GM18867 (cell line): ENCODE measurements at regions not wholly inside any gene's neighbourhood (a gene's known extent, or its start where the extent isn't known, plus 50 kb on each side); places are given as distances from the start of the nearest gene placed in this dataset.

Experiments
- ATAC-seq: cut with Tn5 transposase; IDR thresholded peaks from one replicate; pipeline ENCODE4 v1.9.1; 2021; ENCODE audit warnings: mild to moderate bottlenecking, moderate library complexity; ENCODE audit not compliant: unreplicated experiment

DNA sequence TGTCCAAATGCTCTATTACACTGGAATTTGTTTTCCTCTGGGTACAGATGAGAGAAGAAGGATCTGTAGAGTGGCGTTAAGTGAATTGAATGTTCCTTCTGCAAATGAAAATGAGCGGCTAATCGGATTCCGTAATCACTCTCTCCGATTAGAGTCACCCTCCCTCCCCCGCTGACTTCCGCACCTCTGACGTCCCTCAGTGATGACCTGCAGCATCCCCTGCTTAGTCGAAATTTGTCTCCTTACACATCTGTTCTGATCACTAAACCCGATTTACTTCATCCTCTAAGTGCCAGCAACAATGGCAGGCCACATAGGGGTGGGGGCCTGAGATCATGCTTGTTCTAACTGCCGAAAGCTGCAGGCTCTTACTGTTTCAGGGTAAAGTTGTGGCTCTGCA is 378.7 kb downstream of the SEC16B start:
- no peak for ATAC-seq

DNA sequence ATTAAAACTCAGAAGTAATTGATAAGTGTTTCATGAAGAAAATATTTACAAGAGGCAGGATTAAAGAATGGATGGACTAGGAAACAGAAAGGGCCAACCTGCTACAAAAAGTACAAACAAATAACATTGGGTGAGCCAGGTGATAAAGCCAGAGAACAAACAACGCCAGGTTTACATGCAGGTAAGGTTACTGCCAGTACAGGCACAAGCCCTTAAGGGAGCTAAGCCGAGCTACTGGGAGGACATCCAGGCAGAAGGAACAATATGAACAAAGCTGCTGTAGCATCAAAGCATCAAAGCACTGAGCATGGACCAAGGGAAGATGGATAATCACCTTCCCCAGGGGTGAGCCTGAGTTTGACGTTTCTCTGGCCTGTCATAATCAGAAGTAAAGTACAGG is 380.7 kb downstream of the SEC16B start:
- no peak for ATAC-seq

DNA sequence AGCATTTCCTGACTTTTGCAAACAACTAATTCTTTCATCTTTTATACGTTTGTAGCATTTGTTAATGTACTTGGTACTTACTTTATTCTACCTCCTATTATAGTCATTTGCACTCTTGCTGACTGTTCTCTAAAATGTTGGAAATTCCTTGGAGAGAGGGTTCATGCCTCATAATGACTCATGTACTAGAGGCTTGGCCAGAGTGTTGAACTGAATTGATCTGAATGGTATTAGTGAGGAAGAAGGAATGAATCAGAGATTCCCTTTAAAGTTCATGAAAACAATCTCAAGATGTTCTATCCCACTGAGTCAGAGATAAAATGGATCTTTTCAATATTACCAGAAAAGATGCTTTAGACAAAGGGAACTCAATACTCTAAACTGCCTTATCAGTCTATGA is 383.4 kb downstream of the SEC16B start:
- no peak for ATAC-seq

DNA sequence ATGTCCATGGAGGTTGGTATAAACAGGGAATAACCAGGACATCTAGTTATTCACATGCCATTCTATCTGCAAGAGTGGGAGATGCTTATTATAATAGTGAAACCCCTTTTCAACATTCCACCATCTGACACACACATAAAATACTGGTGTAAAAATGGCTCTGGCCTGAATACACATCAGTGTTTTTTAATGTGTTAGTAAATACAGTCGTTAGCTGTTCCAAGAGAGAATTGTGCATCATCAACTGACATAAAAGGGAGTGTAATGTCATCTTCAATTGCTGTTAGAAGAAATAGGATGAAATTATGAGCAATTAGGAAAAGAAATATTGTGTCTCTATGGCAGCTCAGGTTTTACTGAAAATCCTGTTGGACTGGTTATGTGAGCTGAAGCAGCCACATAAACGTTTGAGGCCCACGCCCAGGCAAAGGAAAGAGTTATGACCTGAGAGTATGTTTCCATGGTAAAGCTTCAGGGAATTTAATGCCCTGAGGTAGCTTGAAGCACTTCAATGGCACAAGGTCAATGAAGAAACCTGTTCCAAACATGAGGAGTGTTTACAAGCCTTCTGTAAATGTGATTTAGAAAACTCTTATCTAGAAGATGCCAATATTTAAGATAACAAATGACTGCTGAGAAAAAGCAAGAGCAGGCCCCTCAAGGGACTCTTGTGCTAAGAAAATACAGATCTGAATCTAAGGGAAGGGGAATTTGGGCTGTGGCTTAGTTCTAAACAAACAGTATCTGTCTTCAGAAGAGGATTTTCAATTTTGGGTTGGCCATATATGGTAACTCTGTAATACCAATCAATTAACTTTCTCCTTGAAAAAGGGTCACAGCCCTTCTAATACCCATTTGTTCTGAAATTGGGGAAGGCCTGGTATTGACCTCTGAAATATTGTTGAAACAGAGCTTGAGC is 384.3 kb downstream of the SEC16B start:
- ATAC-seq = no peak

DNA sequence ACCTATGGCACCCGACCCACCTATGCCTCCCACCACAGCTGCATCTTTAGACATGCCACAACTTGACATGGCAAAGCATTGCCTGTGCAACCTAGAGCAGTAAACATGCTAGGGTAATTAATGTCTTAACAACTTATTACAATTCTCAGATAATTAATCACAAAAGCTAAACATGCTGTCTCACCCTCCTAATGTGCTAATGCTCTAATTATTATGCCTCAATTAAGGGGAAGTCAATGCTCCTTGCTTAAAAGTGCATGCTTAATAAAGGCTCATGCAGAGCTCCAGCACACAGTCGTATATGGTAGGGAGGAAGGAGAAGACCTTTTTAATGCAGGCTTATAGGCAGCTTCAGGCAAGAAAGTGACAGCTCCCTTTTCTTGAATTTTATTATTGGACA is 396.0 kb downstream of the SEC16B start:
- no peak for ATAC-seq

DNA sequence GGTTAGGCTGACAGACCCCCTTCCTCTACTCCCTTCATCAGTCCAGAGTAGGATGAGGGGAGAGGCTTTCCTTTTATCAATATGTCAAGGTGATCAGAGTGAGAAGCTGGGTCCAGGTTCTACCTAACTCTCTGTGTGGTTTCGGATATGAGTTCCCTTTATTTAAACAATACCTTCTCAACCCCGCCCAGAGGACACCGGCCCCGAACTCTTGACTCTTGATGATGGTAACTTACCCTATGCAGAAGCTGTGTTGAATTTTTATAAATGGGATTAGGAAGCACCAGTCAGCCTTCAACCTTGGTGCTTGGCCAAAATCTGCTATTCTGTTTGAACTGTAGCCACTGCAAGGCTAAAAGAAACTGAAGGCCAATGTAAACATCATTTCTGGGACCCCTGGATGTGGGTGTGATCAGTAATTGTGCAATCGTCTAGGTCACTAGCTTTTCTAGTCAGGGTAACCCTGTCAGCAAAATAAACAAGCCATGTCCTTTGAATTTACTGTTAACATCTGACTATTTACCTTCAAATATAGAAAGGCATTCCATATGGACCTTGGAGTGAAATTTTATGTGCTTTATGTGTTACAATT is 398.3 kb downstream of the SEC16B start:
- ATAC-seq = no peak

DNA sequence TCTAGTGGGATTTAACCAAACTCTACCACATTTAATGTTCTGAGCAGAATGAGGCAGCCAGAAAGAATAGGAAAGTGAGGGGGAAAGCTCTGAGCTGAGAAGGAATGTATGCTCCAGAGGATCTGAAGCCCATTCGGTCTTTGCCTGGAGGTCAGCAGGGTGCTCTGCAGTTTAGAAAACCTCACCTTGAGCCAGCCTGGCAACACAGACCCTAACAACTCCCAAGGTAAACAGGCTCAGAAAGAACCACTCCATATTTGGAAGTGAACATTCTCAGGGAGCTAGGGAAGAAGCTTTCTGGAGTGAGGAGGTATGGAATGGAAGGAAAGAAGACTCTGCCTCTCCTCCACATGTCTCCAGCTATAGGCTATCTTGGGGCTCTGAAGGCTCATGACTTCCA is 398.8 kb downstream of the SEC16B start:
- no peak for ATAC-seq

DNA sequence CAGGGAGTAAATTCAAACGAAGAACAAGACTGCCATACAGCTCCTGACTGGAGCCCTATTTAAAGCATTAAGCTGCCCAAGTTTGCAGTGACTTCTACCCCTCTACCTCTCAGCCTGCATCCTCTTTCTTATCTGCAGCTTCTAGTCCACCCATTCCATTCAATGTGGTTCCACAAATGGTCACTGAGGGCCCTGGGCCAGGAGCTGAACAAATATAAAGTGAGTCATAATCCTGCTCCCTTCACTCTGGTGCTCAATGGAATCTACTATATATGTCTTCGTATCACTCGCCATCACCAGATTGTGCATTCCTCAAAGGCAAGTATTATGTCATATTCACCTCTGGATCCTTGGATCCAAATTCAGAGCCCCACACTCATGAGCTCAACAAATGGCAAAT is 398.7 kb downstream of the BRINP2 start:
- ATAC-seq = no peak

DNA sequence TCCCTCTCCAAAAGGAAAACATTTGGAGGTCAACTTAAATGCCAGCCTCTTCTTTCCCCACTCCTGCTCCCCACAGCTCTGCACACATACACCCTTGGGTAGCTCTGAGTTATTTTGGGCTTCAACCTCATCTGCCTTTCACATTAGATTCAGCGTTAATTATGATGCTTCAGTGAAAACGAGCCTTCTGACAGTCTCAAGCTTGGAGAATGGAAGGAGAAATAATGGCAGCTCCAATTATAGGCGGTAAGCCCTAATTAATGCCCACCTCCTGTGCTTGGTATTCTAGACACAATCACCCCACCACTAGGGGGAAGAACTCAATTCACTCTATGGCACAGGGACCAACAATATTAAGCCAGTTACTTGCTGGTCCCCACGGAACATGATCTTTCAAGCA is 397.9 kb downstream of the BRINP2 start:
- no peak for ATAC-seq

DNA sequence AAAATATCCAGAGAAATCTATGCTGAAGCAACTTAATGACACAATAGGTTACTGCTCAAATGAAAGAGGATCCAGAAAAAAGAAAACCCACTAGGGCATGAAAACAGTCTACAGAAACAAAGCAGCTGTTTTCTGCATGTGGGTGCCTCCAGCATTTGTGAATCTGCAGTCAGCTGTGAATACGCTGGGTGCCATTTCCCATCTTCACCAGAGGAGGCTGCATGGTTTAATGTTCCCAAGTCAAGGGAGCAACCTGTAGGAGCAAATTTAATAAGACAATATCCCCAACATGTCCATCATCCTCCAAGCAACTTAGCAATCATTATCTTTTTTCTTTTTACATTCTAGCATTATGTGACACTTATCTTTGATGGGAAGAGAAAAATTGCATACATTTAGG is 396.6 kb downstream of the BRINP2 start:
- peak; percentile 69 for ATAC-seq

DNA sequence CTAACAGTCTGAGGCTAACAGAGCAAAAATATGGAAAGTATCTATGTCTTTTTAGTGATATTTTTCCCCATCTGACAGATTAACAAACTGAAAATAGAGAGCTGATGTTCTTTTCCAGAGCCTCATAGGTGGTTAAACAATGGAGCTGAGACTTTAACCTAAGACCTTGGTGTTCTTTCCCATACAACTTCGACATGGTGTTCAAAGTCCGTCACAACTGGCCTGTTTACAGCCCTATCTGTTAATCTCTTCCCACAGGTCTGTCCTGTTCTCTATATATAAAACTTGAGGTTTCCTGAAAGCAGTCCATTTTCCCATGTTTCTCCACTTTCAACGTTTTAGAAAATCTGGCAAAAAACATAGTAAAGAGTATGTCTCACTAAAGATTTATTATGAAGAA is 395.7 kb downstream of the BRINP2 start:
- ATAC-seq = no peak

DNA sequence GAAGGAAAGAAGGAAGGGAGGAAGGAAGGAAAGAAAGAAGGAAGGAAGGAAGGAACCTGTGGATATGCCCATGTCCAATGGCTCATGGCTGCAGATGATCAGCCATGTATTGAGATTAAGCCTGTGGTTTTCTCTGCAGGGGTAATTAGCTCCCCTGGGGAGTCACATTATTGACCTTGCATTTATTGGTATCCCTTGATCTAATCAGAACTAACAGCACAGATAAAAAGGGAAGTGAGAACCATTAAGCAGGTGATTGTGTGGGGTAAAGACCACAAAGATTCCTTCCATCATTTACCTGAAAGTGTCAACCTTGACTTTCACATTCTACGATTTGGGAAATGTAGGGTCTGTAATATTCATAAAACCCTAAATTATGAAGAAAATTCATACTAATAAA is 390.7 kb downstream of the BRINP2 start:
- ATAC-seq = peak; percentile 86

DNA sequence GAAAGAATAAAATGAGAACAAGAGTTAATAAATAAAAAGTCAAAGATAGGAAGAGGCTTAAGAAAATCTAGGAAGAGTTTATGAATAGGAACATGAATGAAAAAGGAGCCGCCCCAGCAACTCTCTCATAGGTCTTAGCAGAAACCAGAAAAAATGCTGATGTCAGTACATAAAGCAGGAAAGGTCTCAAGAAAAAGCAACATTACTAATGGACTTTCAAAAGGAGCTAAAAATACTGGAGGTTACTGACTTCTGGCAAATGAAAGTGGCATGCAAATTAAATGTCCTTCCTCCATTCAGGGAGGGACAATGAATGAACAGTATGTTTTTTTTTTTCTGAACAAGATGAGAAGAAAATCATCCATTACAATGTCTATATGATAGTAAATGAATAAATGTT is 387.6 kb downstream of the BRINP2 start:
- ATAC-seq = peak; percentile 66

DNA sequence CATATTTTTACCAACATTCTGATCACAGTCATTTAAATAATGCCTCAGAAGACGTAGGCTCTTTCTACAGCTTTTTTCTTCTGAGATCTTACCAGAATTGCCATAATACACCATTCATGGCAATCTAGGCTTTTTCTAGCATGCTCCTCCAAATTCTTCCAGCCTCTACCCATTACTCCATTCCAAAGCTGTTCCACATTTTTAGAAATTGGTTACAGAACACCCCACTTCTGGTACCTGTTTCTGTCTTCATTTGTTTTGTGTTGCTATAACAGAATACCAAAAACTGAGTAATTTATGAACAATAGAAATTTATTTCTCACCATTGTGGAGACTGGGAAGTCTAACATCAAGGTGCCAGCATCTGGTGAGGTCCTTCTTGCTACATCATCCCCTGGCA is 385.4 kb downstream of the BRINP2 start:
- ATAC-seq = no peak

DNA sequence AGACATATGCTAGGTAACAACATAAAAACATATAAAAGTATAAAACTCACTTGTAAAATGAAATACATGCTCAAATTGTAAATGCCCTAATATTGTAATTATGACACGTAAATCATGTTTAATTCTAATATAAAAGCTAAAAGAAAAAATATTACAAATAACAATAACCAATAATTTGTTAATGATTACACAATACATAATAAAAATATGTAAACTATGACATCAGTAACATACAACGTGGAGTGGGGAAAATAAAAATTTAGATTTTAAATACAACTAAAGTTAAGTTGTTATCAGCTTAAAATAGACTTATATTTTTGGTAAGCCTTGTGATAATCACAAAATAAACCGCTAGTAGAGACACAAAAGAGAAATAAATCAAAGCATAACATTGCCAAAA is 376.4 kb downstream of the BRINP2 start:
- no peak for ATAC-seq

DNA sequence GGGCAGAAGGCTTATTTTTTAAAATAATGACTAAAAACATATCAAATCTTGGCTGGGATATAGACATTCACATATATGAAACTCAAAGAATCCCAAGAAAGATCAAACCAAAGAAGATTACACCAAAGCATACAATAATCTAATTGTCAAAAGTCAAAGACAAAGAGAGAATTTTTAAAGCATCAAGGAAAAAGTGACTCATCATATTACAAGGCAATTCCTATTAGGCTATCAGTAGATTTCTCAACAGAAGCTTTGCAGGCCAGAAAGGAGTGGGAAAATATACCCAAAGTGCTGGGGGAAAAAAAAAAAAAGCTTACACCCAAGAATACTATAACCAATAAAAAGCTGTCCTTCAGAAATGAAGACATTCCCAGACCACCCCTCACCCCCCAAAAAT is 375.6 kb downstream of the BRINP2 start:
- ATAC-seq = no peak

DNA sequence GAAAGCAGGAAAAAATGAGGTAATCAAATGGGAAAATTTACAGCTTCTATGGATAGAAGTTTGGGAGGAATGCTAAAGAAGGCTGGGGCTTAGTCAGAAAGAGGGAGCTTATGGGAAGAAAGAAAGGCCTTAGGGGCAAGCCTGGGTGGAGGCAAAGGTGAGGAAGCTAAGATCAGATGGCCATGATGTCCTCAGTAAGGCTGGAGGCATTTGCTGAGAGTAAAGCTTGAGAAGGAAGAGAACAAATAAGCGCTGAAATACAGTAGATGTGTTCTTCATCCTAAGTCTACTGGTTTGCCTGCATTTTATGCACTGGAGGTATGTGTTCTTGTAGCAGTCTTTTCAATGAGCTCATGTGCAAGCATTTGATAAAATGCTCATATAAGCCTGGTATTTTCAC is 355.4 kb downstream of the BRINP2 start:
- no peak for ATAC-seq

DNA sequence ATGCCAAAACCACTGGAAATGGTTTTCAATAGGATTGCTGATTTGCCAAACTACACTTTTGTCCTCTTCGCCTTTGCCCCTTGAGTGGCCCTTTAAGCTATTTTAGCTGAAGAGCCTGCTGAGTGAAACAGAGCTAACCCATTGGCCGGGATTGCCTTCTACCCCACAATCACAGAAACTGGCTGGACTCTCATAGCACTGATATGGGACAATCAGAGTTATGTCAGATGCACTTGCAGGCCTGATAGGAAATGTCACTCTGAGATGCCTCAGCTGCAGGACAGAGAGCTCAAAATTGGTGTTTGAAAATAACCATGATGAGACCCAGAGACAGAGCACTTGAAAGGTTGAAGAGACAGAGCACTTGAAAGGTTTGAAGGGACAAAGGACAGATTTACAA is 354.4 kb downstream of the BRINP2 start:
- no peak for ATAC-seq

DNA sequence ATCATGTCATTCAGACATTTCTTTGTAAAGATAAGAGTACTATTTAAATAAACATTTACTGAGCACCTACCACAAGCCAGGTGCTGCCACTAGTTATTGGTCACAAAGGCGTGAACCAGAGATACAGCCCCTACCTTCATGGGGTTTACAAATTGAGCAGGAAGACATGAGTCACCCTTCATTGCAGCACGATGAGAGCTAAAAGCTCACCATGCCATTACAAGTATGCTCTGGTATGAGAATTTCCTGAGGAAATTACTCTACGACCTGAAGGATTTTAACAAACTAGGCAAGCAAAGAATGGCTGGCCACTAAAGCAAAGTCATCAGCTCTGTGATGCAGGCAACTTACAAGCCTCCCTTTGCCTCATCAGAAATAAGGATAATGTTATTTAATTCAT is 346.8 kb downstream of the BRINP2 start:
- no peak for ATAC-seq

DNA sequence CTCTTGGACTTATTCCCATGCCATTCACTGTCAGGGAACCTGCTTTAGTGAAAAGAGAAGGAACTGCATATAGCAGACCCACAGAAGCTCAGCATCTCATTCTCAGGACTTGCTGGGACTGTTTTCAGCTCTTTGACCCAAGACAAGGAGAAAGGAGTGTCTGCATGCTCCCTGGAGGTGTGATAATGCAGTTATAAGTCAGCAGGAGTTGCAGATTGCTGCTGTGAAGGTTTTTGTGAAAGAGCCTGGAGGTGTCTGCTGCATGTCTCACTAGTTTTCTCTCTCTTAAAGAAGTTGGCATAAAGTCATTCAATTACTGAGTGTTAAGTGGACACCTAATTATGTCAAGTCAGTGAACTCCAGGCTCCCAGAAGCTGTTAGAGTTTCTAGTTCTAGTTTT is 343.4 kb downstream of the BRINP2 start:
- ATAC-seq = no peak

DNA sequence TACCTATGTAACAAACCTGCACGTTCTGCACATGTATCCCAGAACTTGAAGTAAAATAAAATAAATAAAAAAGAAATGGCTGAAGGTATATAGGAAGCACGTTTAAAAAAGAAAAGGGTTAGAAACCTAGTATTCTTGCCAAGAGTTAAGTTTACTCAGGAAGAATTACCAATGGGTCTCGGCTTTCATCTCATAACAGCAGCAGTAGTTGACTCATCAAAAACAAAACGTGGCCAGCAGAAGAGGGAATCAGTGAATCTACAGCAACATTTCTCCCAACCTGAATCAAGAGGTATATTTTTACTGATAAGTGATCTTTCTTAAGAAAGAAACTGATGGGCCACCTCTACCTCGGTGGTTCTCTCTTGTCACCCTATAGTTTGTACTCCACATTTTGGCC is 340.3 kb downstream of the BRINP2 start:
- ATAC-seq = no peak

DNA sequence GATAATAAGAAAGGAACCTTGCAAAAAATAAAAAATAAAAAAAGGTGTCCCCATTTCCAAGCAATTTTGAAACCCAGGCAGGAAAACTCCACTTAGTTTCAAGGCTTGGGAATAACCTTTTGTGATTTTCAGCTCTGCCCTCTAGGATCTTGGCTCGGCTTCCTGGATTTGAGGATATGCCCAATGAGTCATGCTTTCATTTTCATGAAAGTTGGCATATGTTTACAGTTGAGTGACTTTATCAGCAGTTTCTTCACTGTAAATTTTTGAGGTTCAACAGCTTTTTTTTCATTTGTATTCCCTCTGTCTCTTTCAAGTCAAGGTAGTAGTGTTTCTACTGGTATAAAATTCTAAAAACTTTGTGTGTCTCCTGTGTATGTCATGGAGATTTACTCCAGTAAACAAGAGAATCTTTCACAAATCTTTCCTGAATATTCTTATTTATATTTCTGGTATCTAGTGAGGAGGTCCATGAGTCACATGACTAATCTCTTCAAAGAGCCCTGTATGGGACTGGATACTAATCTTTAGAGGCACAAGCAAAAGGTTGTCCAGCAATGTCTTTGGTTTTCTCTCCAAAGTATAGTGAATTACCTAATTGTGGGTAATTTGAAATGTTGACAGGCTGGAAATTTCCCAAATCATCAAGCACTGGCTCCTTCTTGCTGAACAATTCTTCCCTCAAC is 335.3 kb downstream of the BRINP2 start:
- no peak for ATAC-seq
